Endothelial cell of umbilical vein (primary cell): ENCODE measurements at regions not wholly inside any gene's neighbourhood (a gene's known extent, or its start where the extent isn't known, plus 50 kb on each side); places are given as distances from the start of the nearest gene placed in this dataset.

Source experiments
- BruUV-seq: library from RNA; stranded (reverse); fragments of 400-500 nt; replicated peaks from 2 replicates; lab custom pipeline; 2021; lab: Mats Ljungman, UMichigan
- CTCF ChIA-PET: fragments of 300-600, 350-600 bp; sonication (Branson Sonifier 250); formaldehyde crosslinking; loops from one replicate; lab custom pipeline; 2021; ENCODE audit warnings: antibody characterized with exemption, inconsistent platforms; lab: Charles Lee
- POLR2A ChIA-PET: fragments of 300-600, 350-600 bp; sonication (Branson Sonifier 250); formaldehyde crosslinking; loops from one replicate; lab custom pipeline; 2021; ENCODE audit warnings: antibody characterized with exemption, inconsistent platforms; lab: Charles Lee
- DNase-seq: peaks from one replicate; pipeline ENCODE4 v3.0.0-alpha.2; 2011; ENCODE audit warnings: low read depth, low spot score
- FAIRE-seq: peaks from 2 replicates; lab custom pipeline; 2011; peaks lifted over from hg19 to GRCh38; lab: Jason Lieb, UNC
- H2AFZ ChIP-seq: 2 replicates; pipeline ENCODE4 v1.6.0; 2012; ENCODE audit warnings: low read depth, low read length, control low read depth, inconsistent platforms
- H3K27ac ChIP-seq: 2 replicates; pipeline ENCODE4 v1.5.1; 2011; ENCODE audit warnings: low read depth, mild to moderate bottlenecking, control low read depth, low read length, moderate library complexity; ENCODE audit not compliant: insufficient read depth
- H3K27me3 ChIP-seq, 2 experiments: 2 replicates each; pipeline versions ENCODE4 v1.6.0 to v1.6.1; 2011; ENCODE audit warnings: low read length in 2 of 2, mixed read lengths in 1 of 2; ENCODE audit not compliant: control insufficient read depth in 2 of 2, insufficient read depth in 2 of 2
- H3K36me3 ChIP-seq, 2 experiments: 2 replicates in 1 of 2; 3 replicates in 1 of 2; pipeline ENCODE4 v1.5.1; 2011; ENCODE audit warnings: low read length in 2 of 2, mild to moderate bottlenecking in 1 of 2, moderate library complexity in 1 of 2; ENCODE audit not compliant: control insufficient read depth in 2 of 2, insufficient read depth in 2 of 2; ENCODE audit errors: extremely low read depth in 1 of 2
- H3K4me1 ChIP-seq: 3 replicates; pipeline ENCODE4 v1.5.1; 2011; ENCODE audit warnings: mild to moderate bottlenecking, low read length; ENCODE audit not compliant: control insufficient read depth, insufficient read depth; ENCODE audit errors: extremely low read depth
- H3K4me2 ChIP-seq: 2 replicates; pipeline ENCODE4 v1.6.1; 2011; ENCODE audit warnings: low read length, control low read depth, mixed read lengths; ENCODE audit not compliant: insufficient read depth
- H3K4me3 ChIP-seq, 3 experiments: fragments of 200-600 bp in 1 of 3; sonication (generic), shearing (Covaris generic) in 1 of 3; replicated peaks in 1 of 3; 2 replicates each; pipeline ENCODE4 v1.5.1; 2011 to 2016; ENCODE audit warnings: control low read depth in 3 of 3, low read length in 3 of 3, mild to moderate bottlenecking in 2 of 3, inconsistent platforms in 1 of 3, low read depth in 1 of 3, moderate library complexity in 1 of 3; ENCODE audit not compliant: insufficient read depth in 1 of 3
- H3K79me2 ChIP-seq: 2 replicates; pipeline ENCODE4 v1.6.0; 2012; ENCODE audit warnings: low read length, inconsistent platforms; ENCODE audit not compliant: control insufficient read depth, insufficient read depth
- H3K9ac ChIP-seq: replicated peaks from 2 replicates; pipeline ENCODE3; 2011; ENCODE audit warnings: low read length, control low read depth; ENCODE audit not compliant: insufficient read depth; ENCODE audit errors: extremely low read depth
- H3K9me1 ChIP-seq: replicated peaks from 3 replicates; pipeline ENCODE4 v1.6.0; 2011; ENCODE audit warnings: mild to moderate bottlenecking, low read length; ENCODE audit not compliant: control insufficient read depth, insufficient read depth; ENCODE audit errors: extremely low read depth
- H3K9me3 ChIP-seq: replicated peaks from 2 replicates; pipeline ENCODE4 v1.5.1; 2012; ENCODE audit warnings: low read length, inconsistent platforms; ENCODE audit not compliant: control insufficient read depth, insufficient read depth
- H4K20me1 ChIP-seq: replicated peaks from 2 replicates; pipeline ENCODE3; 2011; ENCODE audit warnings: mild to moderate bottlenecking, low read length; ENCODE audit not compliant: control insufficient read depth, insufficient read depth; ENCODE audit errors: extremely low read depth
- EZH2 ChIP-seq: IDR thresholded peaks from 2 replicates; pipeline ENCODE4 v1.6.1; 2012; ENCODE audit warnings: borderline replicate concordance, low read depth, mild to moderate bottlenecking, moderate library complexity, low read length, inconsistent platforms; ENCODE audit not compliant: severe bottlenecking
- FOS ChIP-seq: IDR thresholded peaks from 2 replicates; pipeline ENCODE4 v1.6.1; 2011; ENCODE audit warnings: mild to moderate bottlenecking, low read length, moderate library complexity, borderline replicate concordance; ENCODE audit not compliant: insufficient read depth
- GATA2 ChIP-seq: IDR thresholded peaks from 2 replicates; pipeline ENCODE4 v1.7.0; 2011; ENCODE audit warnings: low read depth, mild to moderate bottlenecking, moderate library complexity, mixed read lengths, low read length; ENCODE audit not compliant: insufficient read length, insufficient read depth
- JUN ChIP-seq: IDR thresholded peaks from 2 replicates; pipeline ENCODE4 v1.6.1; 2011; ENCODE audit warnings: borderline replicate concordance, low read depth; ENCODE audit not compliant: insufficient read length, insufficient read depth
- MYC ChIP-seq: IDR thresholded peaks from one replicate; pipeline ENCODE4 v1.6.1; 2011; ENCODE audit warnings: mild to moderate bottlenecking, low read depth, low read length
- POLR2A ChIP-seq: IDR thresholded peaks from 2 replicates; pipeline ENCODE4 v1.6.1; 2012; ENCODE audit warnings: low read depth, mild to moderate bottlenecking, control low read depth, low read length
- POLR2AphosphoS5 ChIP-seq: IDR thresholded peaks from 2 replicates; pipeline ENCODE4 v1.6.1; 2012; ENCODE audit warnings: low read depth, mild to moderate bottlenecking, control low read depth, low read length, moderate library complexity; ENCODE audit not compliant: insufficient read depth
- dilution Hi-C: fragments of 300-500 bp; cut with MboI; formaldehyde crosslinking; loops from one replicate; pipeline ENCODE4 v1.15.0; 2019; ENCODE audit warnings: low sequenced_read_pairs; ENCODE audit not compliant: extremely low pct_ligation_motif_present
- intact Hi-C: fragments of 100-400 bp; cut with micrococcal nuclease; formaldehyde crosslinking; loops from one replicate; pipeline ENCODE4 v1.10.0; 2022
- TF ChIP-seq, protein P1 (sequence below), 2 donors: IDR thresholded peaks; 1 replicate in 1 of 2; 2 replicates in 1 of 2; pipeline ENCODE4 v1.5.1; 2011; ENCODE audit warnings: low read length in 2 of 2, mild to moderate bottlenecking in 2 of 2, moderate library complexity in 2 of 2, control low read depth in 1 of 2, inconsistent platforms in 1 of 2, low read depth in 1 of 2; ENCODE audit not compliant: insufficient read depth in 1 of 2; ENCODE audit errors: extremely low read depth in 1 of 2
- TF ChIP-seq, protein P2 (sequence below): IDR thresholded peaks from 2 replicates; pipeline ENCODE4 v1.6.1; 2011; ENCODE audit not compliant: insufficient read depth, insufficient read length

DNA sequence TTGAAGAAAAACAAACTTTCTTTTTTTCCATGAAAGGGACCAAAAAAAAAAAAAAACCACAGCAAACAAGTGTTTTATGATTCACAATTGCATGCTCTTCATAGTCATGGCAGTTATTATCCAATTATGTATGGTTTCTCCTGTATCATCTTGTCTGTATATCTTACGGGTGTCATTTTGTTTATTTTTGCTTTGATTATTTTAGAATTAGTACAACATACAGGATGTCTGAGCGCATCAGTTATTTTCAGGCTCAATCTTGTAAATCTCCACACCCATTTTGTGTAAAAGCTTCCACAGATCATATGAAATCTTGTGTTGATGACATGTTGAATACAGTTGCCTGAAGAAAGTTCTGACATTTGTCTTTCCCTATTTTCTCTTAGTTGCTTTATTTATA lies 280.3 kb downstream of the KLF5 start:
- H3K36me3 ChIP-seq = no peaks in the 10 kb centered on the region
- no peak overlapping the region for H3K4me2 ChIP-seq
- no peaks in the 10 kb centered on the region for H3K9me3 ChIP-seq
- FAIRE-seq (no peak), DNase-seq (no peak)
- no peaks in the 10 kb centered on the region for H4K20me1 ChIP-seq
- H3K4me1 ChIP-seq = peaks cover 7% of the 10 kb centered on the region
- BruUV-seq = no TSS peak
- dilution Hi-C loops (no loop called here), intact Hi-C loops (no loop called here)
- CTCF ChIA-PET = no interaction called here
- H3K9me1 ChIP-seq = no peaks in the 10 kb centered on the region
- TF ChIP-seq, protein P1, sequence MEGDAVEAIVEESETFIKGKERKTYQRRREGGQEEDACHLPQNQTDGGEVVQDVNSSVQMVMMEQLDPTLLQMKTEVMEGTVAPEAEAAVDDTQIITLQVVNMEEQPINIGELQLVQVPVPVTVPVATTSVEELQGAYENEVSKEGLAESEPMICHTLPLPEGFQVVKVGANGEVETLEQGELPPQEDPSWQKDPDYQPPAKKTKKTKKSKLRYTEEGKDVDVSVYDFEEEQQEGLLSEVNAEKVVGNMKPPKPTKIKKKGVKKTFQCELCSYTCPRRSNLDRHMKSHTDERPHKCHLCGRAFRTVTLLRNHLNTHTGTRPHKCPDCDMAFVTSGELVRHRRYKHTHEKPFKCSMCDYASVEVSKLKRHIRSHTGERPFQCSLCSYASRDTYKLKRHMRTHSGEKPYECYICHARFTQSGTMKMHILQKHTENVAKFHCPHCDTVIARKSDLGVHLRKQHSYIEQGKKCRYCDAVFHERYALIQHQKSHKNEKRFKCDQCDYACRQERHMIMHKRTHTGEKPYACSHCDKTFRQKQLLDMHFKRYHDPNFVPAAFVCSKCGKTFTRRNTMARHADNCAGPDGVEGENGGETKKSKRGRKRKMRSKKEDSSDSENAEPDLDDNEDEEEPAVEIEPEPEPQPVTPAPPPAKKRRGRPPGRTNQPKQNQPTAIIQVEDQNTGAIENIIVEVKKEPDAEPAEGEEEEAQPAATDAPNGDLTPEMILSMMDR (IDR thresholded peaks at IDR 0.05; ENCODE audit: extremely low read depth in 1 of 2, insufficient read depth in 1 of 2, low read depth in 1 of 2, low read length in 2 of 2) = no peak
- no peak for TF ChIP-seq POLR2AphosphoS5
- TF ChIP-seq POLR2A = no peak
- no peak for TF ChIP-seq MYC
- no peak for TF ChIP-seq JUN
- no peak for TF ChIP-seq EZH2
- TF ChIP-seq, protein P2, sequence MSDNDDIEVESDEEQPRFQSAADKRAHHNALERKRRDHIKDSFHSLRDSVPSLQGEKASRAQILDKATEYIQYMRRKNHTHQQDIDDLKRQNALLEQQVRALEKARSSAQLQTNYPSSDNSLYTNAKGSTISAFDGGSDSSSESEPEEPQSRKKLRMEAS = no peak
- no peak for TF ChIP-seq FOS
- no peak for TF ChIP-seq GATA2
- POLR2A ChIA-PET = no interaction called here
- no peak overlapping the region for H3K4me3 ChIP-seq
- H2AFZ ChIP-seq = no peak overlapping the region
- no peak overlapping the region for H3K9ac ChIP-seq
- H3K27ac ChIP-seq = no peak overlapping the region
- H3K27me3 ChIP-seq = no peaks in the 10 kb centered on the region
- H3K79me2 ChIP-seq = no peaks in the 10 kb centered on the region
